Nucleus accumbens (tissue), 56 donors: ENCODE measurements at regions not wholly inside any gene's neighbourhood (a gene's known extent, or its start where the extent isn't known, plus 50 kb on each side); places are given as distances from the start of the nearest gene placed in this dataset.

Experiments
- DNase-seq, 56 donors: peaks; one replicate each; lab custom pipeline; 2025; lab: John Stamatoyannopoulos, UW

GRCh38 chr10:120270906-120271305 is 186.1 kb upstream of the PLPP4 start:
- no peak for DNase-seq

DNA sequence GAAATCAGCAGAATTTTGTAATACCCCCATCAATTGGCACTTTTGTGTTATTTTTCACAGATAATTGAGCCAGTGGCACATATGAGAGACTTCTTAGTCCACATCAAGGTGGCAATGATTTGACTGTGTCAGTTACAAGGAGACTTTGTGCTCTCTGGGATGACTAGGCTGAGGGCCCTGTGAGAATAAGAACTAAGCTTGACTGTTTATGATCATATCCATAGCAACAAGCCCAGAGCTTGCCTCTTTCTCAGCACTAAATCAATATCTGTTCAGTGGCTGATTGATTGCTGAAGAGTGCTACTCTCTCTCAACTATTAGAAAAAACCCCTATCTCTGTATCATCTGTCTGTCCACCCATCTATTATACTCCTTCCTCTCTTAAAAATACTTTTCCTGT is 185.3 kb upstream of the PLPP4 start:
- DNase-seq, result no peak

GRCh38 chr10:120272350-120272749 is 184.7 kb upstream of the PLPP4 start:
- DNase-seq, result no peak

- no peak for DNase-seq
These were observed 179.0 kb upstream of the PLPP4 start for GRCh38 chr10:120278069-120278468.

- no peak for DNase-seq
These were observed 177.8 kb upstream of the PLPP4 start for GRCh38 chr10:120279196-120279595.

DNA sequence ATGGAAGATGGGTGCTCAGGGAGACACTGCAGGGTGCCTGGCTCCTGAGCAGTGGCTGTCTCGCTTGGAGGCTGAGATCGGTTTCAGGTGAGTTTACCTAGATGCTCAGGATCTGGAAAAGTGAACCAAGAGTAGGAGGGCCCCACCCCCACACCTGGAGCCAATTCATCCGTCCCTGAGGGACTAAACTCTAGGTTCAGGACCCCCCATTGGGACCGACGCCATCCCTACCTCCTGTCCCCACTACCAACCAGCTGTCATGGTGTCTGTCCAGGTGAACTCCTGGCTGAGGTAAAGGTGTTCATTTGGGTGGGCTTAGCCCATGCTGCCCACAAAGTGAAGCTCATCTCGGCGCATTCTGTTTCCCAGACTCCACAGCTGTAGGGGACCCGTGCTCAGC is 174.6 kb upstream of the PLPP4 start:
- DNase-seq, result no peak

DNA sequence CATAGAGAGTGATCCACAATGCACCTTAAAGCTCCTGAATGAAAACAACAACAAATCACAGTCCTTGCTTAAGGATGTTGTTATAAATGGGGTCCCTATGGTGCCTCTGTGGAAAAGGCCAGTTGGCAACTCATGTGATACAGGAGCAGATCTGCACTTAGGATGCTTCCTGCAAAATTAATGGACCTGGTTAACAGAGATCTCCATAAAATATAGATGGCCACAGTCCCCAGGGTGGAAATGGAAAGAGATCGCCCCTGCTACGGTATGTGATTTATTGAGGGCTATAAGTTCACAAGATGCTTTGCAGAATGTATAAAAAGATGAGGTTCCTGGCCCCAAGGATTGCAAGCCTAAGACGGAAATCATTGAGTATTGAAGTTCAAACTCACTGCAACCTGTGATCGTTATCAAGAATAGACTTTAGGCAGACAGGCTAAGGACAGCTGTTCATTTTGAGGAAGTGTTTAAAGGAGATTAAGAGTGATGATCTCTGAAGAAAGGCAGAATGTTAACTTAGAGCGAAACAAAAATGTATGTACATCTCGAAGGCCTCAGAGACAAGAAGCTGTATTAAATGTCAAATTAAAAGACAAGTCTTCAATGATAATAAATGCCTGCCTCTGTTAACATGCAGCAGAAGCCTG is 174.1 kb upstream of the PLPP4 start:
- no peak for DNase-seq

GRCh38 chr10:120285408-120285807 is 171.6 kb upstream of the PLPP4 start:
- DNase-seq, result no peak

DNA sequence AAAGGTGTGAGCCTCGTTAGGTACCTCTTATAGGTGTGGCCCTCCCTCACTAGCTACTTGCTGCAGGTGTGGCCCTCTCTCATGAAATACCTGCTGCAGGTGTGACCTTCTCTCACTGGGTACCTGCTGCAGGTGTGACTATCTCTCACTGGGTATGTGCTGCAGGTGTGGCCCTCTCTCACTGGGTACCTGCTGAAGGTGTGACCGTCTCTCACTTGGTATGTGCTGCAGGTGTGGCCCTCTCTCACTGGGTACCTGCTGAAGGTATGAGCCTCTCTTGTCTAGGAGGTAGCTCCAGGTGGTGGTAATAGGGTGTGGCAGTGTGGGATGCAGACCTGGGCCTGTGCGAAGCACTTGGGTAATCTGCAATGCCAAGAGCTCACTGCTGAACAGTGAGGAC is 170.7 kb upstream of the PLPP4 start:
- no peak for DNase-seq

GRCh38 chr10:120300513-120300912 is 156.5 kb upstream of the PLPP4 start:
- DNase-seq, result peak in 1 of 56 donors; percentile 2

- DNase-seq, result no peak
These were observed 148.4 kb upstream of the PLPP4 start for GRCh38 chr10:120308589-120308988.

DNA sequence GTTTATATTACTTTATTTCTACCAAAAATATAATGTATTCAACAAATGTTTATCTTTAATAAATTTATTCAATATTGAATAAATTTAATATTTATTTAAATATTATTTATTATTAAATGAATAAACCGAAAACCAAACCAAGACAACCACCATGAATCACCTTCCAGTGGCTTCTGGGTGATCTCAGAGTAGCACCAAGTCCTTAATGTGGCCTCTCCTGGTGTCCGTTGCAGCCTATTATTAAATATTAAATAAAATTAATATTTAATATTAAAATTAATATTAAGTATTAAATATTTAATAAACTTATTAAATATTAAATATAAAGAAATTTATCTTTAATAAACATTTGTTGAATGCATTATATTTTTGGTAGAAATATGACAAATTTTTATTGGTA is 143.3 kb upstream of the PLPP4 start:
- DNase-seq, result no peak

DNA sequence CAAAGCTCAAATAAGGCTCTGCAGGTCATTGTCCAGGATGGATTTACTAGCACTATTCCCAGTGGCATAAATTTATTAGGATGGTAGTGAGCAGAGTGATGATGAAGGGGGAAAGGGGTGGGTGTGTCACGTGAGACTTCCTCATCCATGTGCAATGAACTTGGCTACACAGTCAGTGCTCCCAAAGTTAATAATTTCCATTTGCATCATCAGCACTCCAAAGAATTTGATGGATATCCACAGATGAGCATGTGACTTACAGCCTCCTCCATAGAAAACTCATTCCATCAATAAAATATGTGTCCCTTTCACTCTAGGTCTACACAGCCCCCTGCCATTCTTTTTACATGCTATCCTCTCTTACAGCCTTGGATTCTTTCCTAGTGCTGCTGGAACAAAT is 142.6 kb upstream of the PLPP4 start:
- no peak for DNase-seq

DNA sequence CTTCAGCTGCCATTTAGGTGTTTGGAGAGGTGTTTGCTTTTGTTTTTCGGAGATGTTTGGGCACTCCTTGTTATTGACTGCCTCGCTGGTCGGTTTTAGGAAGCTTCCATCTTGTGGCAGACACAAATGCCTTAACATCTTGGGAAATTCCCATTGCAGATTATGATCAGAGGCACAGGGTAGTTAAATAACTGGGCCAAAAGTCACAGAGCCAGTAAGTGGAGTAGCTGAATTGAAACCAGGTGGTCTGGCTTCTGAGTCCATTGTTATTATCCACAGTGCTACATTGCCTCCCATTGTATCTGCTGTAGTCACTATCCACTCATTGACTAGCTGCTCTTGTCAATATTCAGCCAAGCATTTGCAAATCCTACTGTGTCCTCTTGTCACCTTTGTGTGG is 138.2 kb upstream of the PLPP4 start:
- DNase-seq, result no peak

GRCh38 chr10:120327675-120328074 is 129.4 kb upstream of the PLPP4 start:
- DNase-seq, result no peak

GRCh38 chr10:120328647-120329046 is 128.4 kb upstream of the PLPP4 start:
- no peak for DNase-seq

GRCh38 chr10:120335553-120335952 is 121.5 kb upstream of the PLPP4 start:
- DNase-seq, result no peak

DNA sequence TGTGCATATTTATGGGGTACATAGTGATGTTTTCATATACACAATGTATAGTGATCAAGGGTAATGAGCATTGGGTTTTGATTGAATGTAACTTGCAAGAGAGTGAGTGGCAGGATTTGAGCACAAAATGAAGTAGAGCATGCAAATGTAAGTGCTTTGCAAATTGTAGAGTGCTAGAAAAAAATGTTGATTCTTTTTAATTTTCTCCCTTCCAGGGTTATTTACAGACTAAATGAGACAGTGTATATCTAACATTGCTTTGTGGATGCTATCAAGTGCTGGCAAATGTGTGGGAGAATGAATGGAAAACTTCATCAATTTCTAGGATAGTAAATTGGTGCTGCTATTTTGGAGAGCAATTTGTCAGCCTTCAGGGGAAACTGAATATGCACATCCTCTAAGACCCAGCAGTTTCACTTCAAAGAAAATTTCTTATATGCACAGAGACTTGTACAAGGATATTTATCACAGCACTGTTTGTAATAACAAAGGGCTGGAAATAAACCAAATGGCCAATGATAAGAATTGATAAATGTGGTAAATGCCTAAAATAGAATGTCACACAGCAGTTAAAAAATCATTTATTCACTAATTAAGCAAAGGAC is 120.6 kb upstream of the PLPP4 start:
- no peak for DNase-seq

DNA sequence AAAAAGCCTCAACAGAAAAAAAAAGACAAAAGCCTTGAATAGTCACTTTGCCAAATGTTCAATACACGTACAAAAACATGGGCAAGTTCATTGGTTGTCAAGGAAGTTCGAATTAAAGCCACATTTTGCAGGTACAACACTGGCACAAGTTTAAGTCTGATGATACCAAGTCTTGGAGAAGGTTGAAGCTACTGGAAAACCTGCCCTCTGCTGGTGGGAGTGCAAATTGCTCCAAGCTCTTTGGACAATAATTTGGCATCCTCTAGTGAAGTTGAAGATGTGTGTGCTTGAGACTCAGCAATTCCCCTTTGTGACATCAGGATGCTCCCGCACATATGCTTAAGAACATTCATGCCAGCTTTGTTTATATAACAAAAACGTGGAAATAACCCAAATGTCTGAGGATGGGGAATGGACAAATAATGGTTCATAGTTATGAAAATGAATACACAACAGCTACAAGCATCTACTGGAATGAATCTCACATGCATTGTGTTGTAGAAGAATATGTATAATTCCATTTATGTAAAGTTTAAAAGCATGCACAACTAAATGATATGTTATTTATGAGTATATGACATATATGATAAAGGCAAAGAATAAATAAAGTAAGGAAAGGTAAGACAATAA is 120.0 kb upstream of the PLPP4 start:
- peak in 9 of 56 donors; percentile 0 to 24 (median 4) for DNase-seq

- DNase-seq, result no peak
These were observed 114.8 kb upstream of the PLPP4 start for GRCh38 chr10:120342115-120342714.

DNA sequence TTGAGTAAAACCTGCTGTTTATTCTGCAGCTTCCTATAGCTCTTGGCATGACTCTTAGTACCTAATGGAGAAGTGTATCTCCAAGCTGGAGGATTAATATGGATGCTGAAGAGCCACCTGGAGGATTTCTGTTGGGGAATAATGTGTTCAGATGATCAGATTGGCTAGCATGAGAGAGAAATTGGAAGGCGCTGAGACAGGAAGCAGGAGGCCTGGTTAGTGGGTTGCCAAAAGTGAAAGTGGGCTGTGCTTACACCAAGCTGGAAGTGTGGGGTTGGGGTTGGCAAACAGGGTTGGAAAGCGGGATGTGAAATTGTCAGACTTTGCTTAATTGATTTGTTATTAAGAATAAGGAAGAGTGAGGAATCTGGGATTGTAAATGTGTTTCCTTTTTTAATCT is 111.8 kb upstream of the PLPP4 start:
- no peak for DNase-seq

DNA sequence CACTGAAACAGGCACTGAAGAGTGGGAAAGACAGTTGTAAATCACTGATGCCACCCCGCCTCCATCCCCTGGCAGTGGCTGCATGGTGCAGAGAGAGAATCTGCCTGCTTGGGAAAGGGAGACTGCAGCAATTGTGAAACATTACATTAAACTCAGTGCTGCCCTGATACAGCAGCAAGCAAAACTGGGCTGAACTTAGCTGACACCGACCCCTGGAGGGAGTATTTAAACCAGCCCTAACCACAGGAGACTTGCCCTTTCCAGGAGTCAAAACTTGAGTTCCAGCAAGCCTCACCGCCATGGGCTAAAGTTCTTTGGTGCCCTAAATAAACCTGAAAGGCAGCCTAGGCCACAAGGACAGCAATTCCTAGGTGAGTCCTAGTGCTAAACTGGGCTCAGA is 109.4 kb upstream of the PLPP4 start:
- DNase-seq, result no peak
